Rectal smooth muscle tissue (tissue), 1 donor: ENCODE measurements at regions not wholly inside any gene's neighbourhood (a gene's known extent, or its start where the extent isn't known, plus 50 kb on each side); places are given as distances from the start of the nearest gene placed in this dataset.

Source experiments
- H3K27ac ChIP-seq: one replicate; pipeline ENCODE4 v1.7.0; 2013; ENCODE audit warnings: low read depth, low read length, inconsistent platforms
- H3K27me3 ChIP-seq: one replicate; pipeline ENCODE4 v1.7.0; 2013; ENCODE audit warnings: low read length; ENCODE audit not compliant: control insufficient read depth, insufficient read depth
- H3K36me3 ChIP-seq: one replicate; pipeline ENCODE4 v1.7.0; 2013; ENCODE audit warnings: low read length; ENCODE audit not compliant: control insufficient read depth, insufficient read depth
- H3K4me1 ChIP-seq: one replicate; pipeline ENCODE4 v1.7.0; 2013; ENCODE audit warnings: low read length; ENCODE audit not compliant: control insufficient read depth, insufficient read depth
- H3K4me3 ChIP-seq: one replicate; pipeline ENCODE4 v1.7.0; 2013; ENCODE audit warnings: low read length
- H3K9ac ChIP-seq: one replicate; pipeline ENCODE4 v1.7.0; 2013; ENCODE audit warnings: low read length

- Histone ChIP-seq H3K4me1 (peaks cover 13% of the 10 kb centered on the region), H3K36me3 (no peaks in the 10 kb centered on the region), H3K27me3 (no peaks in the 10 kb centered on the region), H3K4me3 (peak overlapping the region; percentile 17), H3K27ac (peak overlapping the region; percentile 62), H3K9ac (no peak overlapping the region)
Measured at GRCh38 chr2:222993920-222994650, 57.9 kb upstream of the KCNE4 start.

- Histone ChIP-seq H3K27ac (no peak overlapping the region), H3K27me3 (no peaks in the 10 kb centered on the region), H3K4me3 (no peak overlapping the region), H3K36me3 (no peaks in the 10 kb centered on the region), H3K4me1 (peaks cover 12% of the 10 kb centered on the region), H3K9ac (no peak overlapping the region)
Measured at GRCh38 chr2:222998459-222998858, 53.5 kb upstream of the KCNE4 start.

- H3K4me3 ChIP-seq: no peak overlapping the region
- H3K9ac ChIP-seq: no peak overlapping the region
- H3K4me1 ChIP-seq: no peaks in the 10 kb centered on the region
- no peaks in the 10 kb centered on the region for H3K36me3 ChIP-seq
- H3K27me3 ChIP-seq: no peaks in the 10 kb centered on the region
- H3K27ac ChIP-seq: no peak overlapping the region
Measured at GRCh38 chr2:223000872-223001796, 50.9 kb upstream of the KCNE4 start.

- no peak overlapping the region for H3K4me3 ChIP-seq
- no peaks in the 10 kb centered on the region for H3K27me3 ChIP-seq
- no peaks in the 10 kb centered on the region for H3K4me1 ChIP-seq
- no peak overlapping the region for H3K9ac ChIP-seq
- H3K27ac ChIP-seq: no peak overlapping the region
- no peaks in the 10 kb centered on the region for H3K36me3 ChIP-seq
Measured at GRCh38 chr2:223001797-223002175, 50.2 kb upstream of the KCNE4 start.
